ENCODE measurements at regions not wholly inside any gene's neighbourhood (a gene's known extent, or its start where the extent isn't known, plus 50 kb on each side); places are given as distances from the start of the nearest gene placed in this dataset.

GRCh38 chr1:238318294-238319110, 427.8 kb upstream of the ZP4 start:
- Histone ChIP-seq H3K36me3 (ENCODE audit: control insufficient read depth, insufficient read depth, low read length) (no peaks in the 10 kb centered on the region), H3K27me3 (ENCODE audit: control insufficient read depth, insufficient read depth, low read length) (no peaks in the 10 kb centered on the region), H3K4me3 (ENCODE audit: low read depth, low read length) (no peak overlapping the region)
- TF ChIP-seq, protein P1, sequence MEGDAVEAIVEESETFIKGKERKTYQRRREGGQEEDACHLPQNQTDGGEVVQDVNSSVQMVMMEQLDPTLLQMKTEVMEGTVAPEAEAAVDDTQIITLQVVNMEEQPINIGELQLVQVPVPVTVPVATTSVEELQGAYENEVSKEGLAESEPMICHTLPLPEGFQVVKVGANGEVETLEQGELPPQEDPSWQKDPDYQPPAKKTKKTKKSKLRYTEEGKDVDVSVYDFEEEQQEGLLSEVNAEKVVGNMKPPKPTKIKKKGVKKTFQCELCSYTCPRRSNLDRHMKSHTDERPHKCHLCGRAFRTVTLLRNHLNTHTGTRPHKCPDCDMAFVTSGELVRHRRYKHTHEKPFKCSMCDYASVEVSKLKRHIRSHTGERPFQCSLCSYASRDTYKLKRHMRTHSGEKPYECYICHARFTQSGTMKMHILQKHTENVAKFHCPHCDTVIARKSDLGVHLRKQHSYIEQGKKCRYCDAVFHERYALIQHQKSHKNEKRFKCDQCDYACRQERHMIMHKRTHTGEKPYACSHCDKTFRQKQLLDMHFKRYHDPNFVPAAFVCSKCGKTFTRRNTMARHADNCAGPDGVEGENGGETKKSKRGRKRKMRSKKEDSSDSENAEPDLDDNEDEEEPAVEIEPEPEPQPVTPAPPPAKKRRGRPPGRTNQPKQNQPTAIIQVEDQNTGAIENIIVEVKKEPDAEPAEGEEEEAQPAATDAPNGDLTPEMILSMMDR (IDR thresholded peaks at IDR 0.05; ENCODE audit: insufficient read depth, low read length, poor library complexity, severe bottlenecking) = no peak
- no peak for DNase-seq (ENCODE audit: low read depth)

DNA sequence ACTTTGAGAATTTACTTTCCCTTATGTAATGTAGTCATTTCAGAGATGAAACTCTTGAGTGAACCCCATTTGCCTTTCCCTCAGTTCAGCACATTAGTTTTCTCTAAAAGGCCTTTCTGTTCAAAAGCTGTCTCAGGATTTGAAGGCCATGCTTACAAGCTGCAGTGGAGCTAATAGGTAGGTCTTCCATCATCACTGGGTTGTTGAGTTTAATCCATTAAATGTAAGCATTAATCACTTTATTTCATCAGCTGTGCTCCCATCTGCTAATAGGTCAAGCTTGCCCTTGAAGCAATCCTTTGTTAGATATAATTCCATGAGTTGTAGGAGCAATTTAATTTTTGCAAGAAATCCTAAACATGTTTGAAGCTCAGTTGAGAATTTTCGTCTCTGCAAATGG, 422.2 kb upstream of the ZP4 start:
- Histone ChIP-seq H3K27me3 (ENCODE audit: control insufficient read depth, insufficient read depth, low read length) (no peaks in the 10 kb centered on the region), H3K4me3 (ENCODE audit: low read depth, low read length) (no peak overlapping the region), H3K36me3 (ENCODE audit: control insufficient read depth, insufficient read depth, low read length) (no peaks in the 10 kb centered on the region)
- no peak for DNase-seq (ENCODE audit: low read depth)
- TF ChIP-seq, protein P1 (IDR thresholded peaks at IDR 0.05; ENCODE audit: insufficient read depth, low read length, poor library complexity, severe bottlenecking) = no peak

- H3K4me3 ChIP-seq (ENCODE audit: low read depth, low read length) = no peak overlapping the region
- no peaks in the 10 kb centered on the region for H3K36me3 ChIP-seq (ENCODE audit: control insufficient read depth, insufficient read depth, low read length)
- no peak for DNase-seq (ENCODE audit: low read depth)
- H3K27me3 ChIP-seq (ENCODE audit: control insufficient read depth, insufficient read depth, low read length) = no peaks in the 10 kb centered on the region
- TF ChIP-seq, protein P1 (IDR thresholded peaks at IDR 0.05; ENCODE audit: insufficient read depth, low read length, poor library complexity, severe bottlenecking) = no peak
Measured at GRCh38 chr1:238306411-238306810, 415.7 kb upstream of the ZP4 start.

- Histone ChIP-seq H3K4me3 (ENCODE audit: low read depth, low read length) (no peak overlapping the region), H3K36me3 (ENCODE audit: control insufficient read depth, insufficient read depth, low read length) (no peaks in the 10 kb centered on the region), H3K27me3 (ENCODE audit: control insufficient read depth, insufficient read depth, low read length) (no peaks in the 10 kb centered on the region)
- no peak for DNase-seq (ENCODE audit: low read depth)
- TF ChIP-seq, protein P1 (IDR thresholded peaks at IDR 0.05; ENCODE audit: insufficient read depth, low read length, poor library complexity, severe bottlenecking) = no peak
Measured at GRCh38 chr1:238302646-238303045, 411.9 kb upstream of the ZP4 start.

- Histone ChIP-seq H3K27me3 (ENCODE audit: control insufficient read depth, insufficient read depth, low read length) (no peaks in the 10 kb centered on the region), H3K4me3 (ENCODE audit: low read depth, low read length) (no peak overlapping the region), H3K36me3 (ENCODE audit: control insufficient read depth, insufficient read depth, low read length) (no peaks in the 10 kb centered on the region)
- TF ChIP-seq, protein P1 (IDR thresholded peaks at IDR 0.05; ENCODE audit: insufficient read depth, low read length, poor library complexity, severe bottlenecking) = no peak
- no peak for DNase-seq (ENCODE audit: low read depth)
Measured at GRCh38 chr1:238296371-238296770, 405.6 kb upstream of the ZP4 start.

DNA sequence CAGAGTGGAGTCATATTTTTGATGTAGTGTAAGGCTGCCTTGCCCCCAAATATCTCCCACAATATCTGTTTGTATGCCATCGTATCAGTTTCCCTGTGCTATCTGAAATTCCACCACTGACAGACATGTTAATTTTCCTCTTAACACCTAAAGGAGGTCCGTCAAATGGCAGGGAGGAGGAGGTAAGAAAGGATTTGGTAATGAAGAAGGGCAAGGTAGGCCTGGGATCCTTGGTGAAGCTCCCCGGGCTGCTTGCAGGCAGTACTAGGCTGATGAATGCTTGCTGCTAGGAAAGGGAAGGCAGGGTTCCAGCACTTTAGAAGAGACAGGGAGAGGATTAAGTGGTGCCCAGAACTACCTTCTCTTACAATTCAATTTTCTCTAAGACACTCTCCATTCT, 402.4 kb upstream of the ZP4 start:
- H3K36me3 ChIP-seq (ENCODE audit: control insufficient read depth, insufficient read depth, low read length) = no peaks in the 10 kb centered on the region
- TF ChIP-seq, protein P1 (IDR thresholded peaks at IDR 0.05; ENCODE audit: insufficient read depth, low read length, poor library complexity, severe bottlenecking) = no peak
- H3K4me3 ChIP-seq (ENCODE audit: low read depth, low read length) = no peak overlapping the region
- no peak for DNase-seq (ENCODE audit: low read depth)
- H3K27me3 ChIP-seq (ENCODE audit: control insufficient read depth, insufficient read depth, low read length) = no peaks in the 10 kb centered on the region

Data from kidney epithelial cell (primary cell).